GM18499 (cell line): ENCODE measurements at regions not wholly inside any gene's neighbourhood (a gene's known extent, or its start where the extent isn't known, plus 50 kb on each side); places are given as distances from the start of the nearest gene placed in this dataset.
A peak's percentile ranks its signal among the peaks of the same experiment; 100 is the strongest.
"Not testable (repeated sequence)": the region's sequence is repeated elsewhere in the genome, so short reads cannot be mapped to it uniquely, and the experiment has no call there.

ENCODE experiments used
- ATAC-seq: cut with Tn5 transposase; IDR thresholded peaks from one replicate; pipeline ENCODE4 v1.9.1; 2021; ENCODE audit warnings: moderate number of reproducible peaks; ENCODE audit not compliant: insufficient read depth, unreplicated experiment

- ATAC-seq: no peak
These were observed 192.8 kb upstream of the PRSS58 start for GRCh38 chr7:142450695-142451094.

GRCh38 chr7:142450206-142450605, 192.3 kb upstream of the PRSS58 start:
- no peak for ATAC-seq

- ATAC-seq: not testable (repeated sequence)
These were observed 191.0 kb upstream of the PRSS58 start for GRCh38 chr7:142448857-142449256.

- ATAC-seq: no peak
These were observed 189.9 kb upstream of the PRSS58 start for GRCh38 chr7:142447762-142448161.

- no peak for ATAC-seq
These were observed 187.3 kb upstream of the PRSS58 start for GRCh38 chr7:142445019-142445686.

- no peak for ATAC-seq
These were observed 185.6 kb upstream of the PRSS58 start for GRCh38 chr7:142443216-142444010.

GRCh38 chr7:142442396-142442795, 184.5 kb upstream of the PRSS58 start:
- ATAC-seq: no peak

- no peak for ATAC-seq
These were observed 183.1 kb upstream of the PRSS58 start for GRCh38 chr7:142440906-142441411.

GRCh38 chr7:142440219-142440905, 182.5 kb upstream of the PRSS58 start:
- no peak for ATAC-seq

GRCh38 chr7:142439739-142440138, 181.9 kb upstream of the PRSS58 start:
- ATAC-seq: peak; percentile 40

GRCh38 chr7:142438923-142439515, 181.2 kb upstream of the PRSS58 start:
- no peak for ATAC-seq

- ATAC-seq: no peak
These were observed 180.5 kb upstream of the PRSS58 start for GRCh38 chr7:142438235-142438922.

- ATAC-seq: no peak
These were observed 179.9 kb upstream of the PRSS58 start for GRCh38 chr7:142437741-142438140.

- no peak for ATAC-seq
These were observed 178.7 kb upstream of the PRSS58 start for GRCh38 chr7:142436601-142437000.

GRCh38 chr7:142435606-142436005, 177.7 kb upstream of the PRSS58 start:
- not testable (repeated sequence) for ATAC-seq

GRCh38 chr7:142434666-142435167, 176.9 kb upstream of the PRSS58 start:
- ATAC-seq: no peak

GRCh38 chr7:142434133-142434532, 176.3 kb upstream of the PRSS58 start:
- not testable (repeated sequence) for ATAC-seq

- no peak for ATAC-seq
These were observed 174.5 kb upstream of the PRSS58 start for GRCh38 chr7:142432377-142432776.

GRCh38 chr7:142431491-142431890, 173.6 kb upstream of the PRSS58 start:
- ATAC-seq: no peak

GRCh38 chr7:142428094-142428493, 170.2 kb upstream of the PRSS58 start:
- ATAC-seq: no peak
